AG09309 (cell line): ENCODE measurements at regions not wholly inside any gene's neighbourhood (a gene's known extent, or its start where the extent isn't known, plus 50 kb on each side); places are given as distances from the start of the nearest gene placed in this dataset.

Source experiments
- DNase-seq: peaks from one replicate; pipeline ENCODE4 v3.0.0-alpha.2; 2010; ENCODE audit warnings: low read depth
- H3K4me3 ChIP-seq: 2 replicates; pipeline ENCODE4 v1.5.1; 2011; ENCODE audit warnings: mild to moderate bottlenecking, low read depth, low read length, moderate library complexity; ENCODE audit not compliant: control insufficient read depth
- CTCF ChIP-seq: IDR thresholded peaks from 2 replicates; pipeline ENCODE4 v1.5.1; 2011; ENCODE audit warnings: mild to moderate bottlenecking, low read depth, low read length, inconsistent platforms; ENCODE audit not compliant: insufficient read depth, control insufficient read depth; ENCODE audit errors: missing control alignments

- TF ChIP-seq CTCF, result no peak
- no peak for DNase-seq
- no peak overlapping the region for H3K4me3 ChIP-seq
Observed at GRCh38 chr10:55019439-55019838, 218.4 kb upstream of the PCDH15 start.

GRCh38 chr10:55013318-55013717 lies 212.3 kb upstream of the PCDH15 start:
- no peak for DNase-seq
- TF ChIP-seq CTCF, result no peak
- H3K4me3 ChIP-seq, result no peak overlapping the region

DNA sequence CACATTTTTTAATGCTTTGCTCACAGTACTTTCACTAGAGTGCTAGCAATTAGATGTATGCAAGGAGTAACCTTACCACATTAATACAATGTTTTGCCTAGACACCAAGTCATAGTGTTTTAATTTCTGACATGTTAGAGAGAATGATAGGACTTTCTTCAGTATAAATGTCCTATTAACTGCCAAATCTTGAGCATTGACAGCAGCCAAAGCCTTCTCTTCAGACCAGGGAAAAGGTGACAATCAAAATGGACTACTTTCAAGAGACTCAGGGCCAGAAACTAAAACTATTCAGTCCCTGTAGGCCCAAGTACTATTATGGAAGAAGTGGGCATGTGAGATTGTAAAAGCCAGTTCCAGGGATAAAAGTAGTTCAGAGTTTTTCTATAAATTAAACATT lies 201.4 kb upstream of the PCDH15 start:
- TF ChIP-seq CTCF, result no peak
- no peak for DNase-seq

GRCh38 chr10:55001422-55001821 lies 200.4 kb upstream of the PCDH15 start:
- no peak for TF ChIP-seq CTCF
- no peak overlapping the region for H3K4me3 ChIP-seq
- DNase-seq, result no peak

More for the DNA sequence above, 201.4 kb upstream of the PCDH15 start:
- no peak overlapping the region for H3K4me3 ChIP-seq

DNA sequence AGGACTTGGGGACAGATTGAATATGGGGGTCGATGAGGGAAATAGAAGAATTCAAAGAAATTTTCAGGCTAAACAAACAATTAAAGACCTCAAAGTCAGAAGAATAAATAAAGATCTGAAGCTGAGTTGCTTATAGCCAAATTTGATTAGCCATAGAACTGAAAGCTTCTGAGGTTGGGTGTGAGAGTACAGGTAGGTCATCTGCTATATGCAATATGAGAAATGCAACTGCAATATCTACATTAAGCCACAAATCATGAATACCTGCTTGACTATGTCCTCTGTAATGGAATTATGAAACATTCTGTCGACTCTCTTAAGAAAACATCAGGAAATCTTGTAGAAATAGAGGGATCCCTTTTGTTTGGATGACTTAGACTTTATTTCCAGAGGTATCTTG lies 192.1 kb upstream of the PCDH15 start:
- no peak overlapping the region for H3K4me3 ChIP-seq
- no peak for TF ChIP-seq CTCF
- DNase-seq, result no peak

- no peak for DNase-seq
- no peak for TF ChIP-seq CTCF
- H3K4me3 ChIP-seq, result no peak overlapping the region
Observed at GRCh38 chr10:54985732-54986131, 184.7 kb upstream of the PCDH15 start.

DNA sequence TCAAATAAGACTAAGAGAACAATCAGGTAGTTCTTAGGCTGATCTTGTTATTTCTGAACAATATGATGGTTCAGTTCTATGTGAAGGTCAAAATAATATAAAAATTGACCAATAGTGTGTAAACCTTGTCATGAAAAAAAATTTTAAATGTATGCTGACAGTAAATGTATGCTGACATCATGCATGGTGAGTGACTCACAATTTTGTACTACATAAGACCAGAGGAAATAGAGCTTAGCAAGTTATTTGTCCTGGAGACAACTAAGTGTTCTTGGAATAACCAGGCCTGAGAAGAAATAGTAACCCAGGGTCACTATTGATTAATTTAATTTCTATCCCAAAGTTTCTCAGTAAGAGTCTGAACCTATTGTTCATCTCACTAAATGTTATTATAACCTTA lies 182.2 kb upstream of the PCDH15 start:
- TF ChIP-seq CTCF, result no peak
- no peak for DNase-seq
- H3K4me3 ChIP-seq, result no peak overlapping the region
